Ovary (tissue), 3 donors: ENCODE measurements at regions not wholly inside any gene's neighbourhood (a gene's known extent, or its start where the extent isn't known, plus 50 kb on each side); places are given as distances from the start of the nearest gene placed in this dataset.

ENCODE experiments used
- CTCF ChIP-seq, 3 donors: fragments of 450-650 bp in 2 of 3; fragments of 200-600 bp in 1 of 3; IDR thresholded peaks; one replicate each; pipeline versions ENCODE4 v1.5.1 to v1.8.0; 2016 to 2022; ENCODE audit warnings: antibody characterized with exemption in 3 of 3, mild to moderate bottlenecking in 1 of 3
- POLR2A ChIP-seq: fragments of 450-650 bp; IDR thresholded peaks from one replicate; pipeline ENCODE4 v1.6.1; 2017; ENCODE audit warnings: antibody characterized with exemption, mild to moderate bottlenecking, moderate library complexity
- donor health status: DM: no; HTN: no; CAD: no.

- no peak for TF ChIP-seq CTCF (IDR thresholded peaks at IDR 0.05)
- no peak for TF ChIP-seq POLR2A
Observed at GRCh38 chr2:225742487-225742886, 343.0 kb downstream of the NYAP2 start.
